GM21528 (cell line): ENCODE measurements at regions not wholly inside any gene's neighbourhood (a gene's known extent, or its start where the extent isn't known, plus 50 kb on each side); places are given as distances from the start of the nearest gene placed in this dataset.

Experiments
- ATAC-seq: cut with Tn5 transposase; IDR thresholded peaks from one replicate; pipeline ENCODE4 v1.9.1; 2021; ENCODE audit warnings: mild to moderate bottlenecking, moderate library complexity; ENCODE audit not compliant: unreplicated experiment, low FRiP score

- no peak for ATAC-seq
Observed at GRCh38 chr10:131517781-131518180, 206.3 kb upstream of the TCERG1L start.

- ATAC-seq, result no peak
Observed at GRCh38 chr10:131519723-131520605, 208.4 kb upstream of the TCERG1L start.

- ATAC-seq, result no peak
Observed at GRCh38 chr10:131531265-131532190, 220.0 kb upstream of the TCERG1L start.

GRCh38 chr10:131532291-131532690 lies 220.8 kb upstream of the TCERG1L start:
- no peak for ATAC-seq

GRCh38 chr10:131532745-131533341 lies 221.3 kb upstream of the TCERG1L start:
- no peak for ATAC-seq

- no peak for ATAC-seq
Observed at GRCh38 chr10:131533846-131534526, 222.5 kb upstream of the TCERG1L start.

GRCh38 chr10:131534836-131535235 lies 223.3 kb upstream of the TCERG1L start:
- ATAC-seq, result no peak

- ATAC-seq, result no peak
Observed at GRCh38 chr10:131536676-131537075, 225.2 kb upstream of the TCERG1L start.

- ATAC-seq, result no peak
Observed at GRCh38 chr10:131537281-131537680, 225.8 kb upstream of the TCERG1L start.

GRCh38 chr10:131544495-131544894 lies 233.0 kb upstream of the TCERG1L start:
- ATAC-seq, result no peak

- no peak for ATAC-seq
Observed at GRCh38 chr10:131546086-131546810, 234.7 kb upstream of the TCERG1L start.

- no peak for ATAC-seq
Observed at GRCh38 chr10:131547129-131547799, 235.7 kb upstream of the TCERG1L start.

GRCh38 chr10:131548176-131548575 lies 236.7 kb upstream of the TCERG1L start:
- no peak for ATAC-seq

GRCh38 chr10:131549116-131549515 lies 237.6 kb upstream of the TCERG1L start:
- no peak for ATAC-seq

GRCh38 chr10:131553121-131553520 lies 241.6 kb upstream of the TCERG1L start:
- no peak for ATAC-seq

- no peak for ATAC-seq
Observed at GRCh38 chr10:131553581-131553980, 242.1 kb upstream of the TCERG1L start.

- ATAC-seq, result no peak
Observed at GRCh38 chr10:131554821-131555220, 243.3 kb upstream of the TCERG1L start.

GRCh38 chr10:131555406-131555805 lies 243.9 kb upstream of the TCERG1L start:
- no peak for ATAC-seq
